Fibroblast of villous mesenchyme (primary cell): ENCODE measurements at regions not wholly inside any gene's neighbourhood (a gene's known extent, or its start where the extent isn't known, plus 50 kb on each side); places are given as distances from the start of the nearest gene placed in this dataset.

Source experiments
- DNase-seq: peaks from one replicate; pipeline ENCODE4 v3.0.0-alpha.2; 2010; ENCODE audit warnings: low read depth
- H3K4me3 ChIP-seq: 2 replicates; pipeline ENCODE4 v1.5.1; 2011; ENCODE audit warnings: low read depth, mild to moderate bottlenecking, low read length
- TF ChIP-seq, protein P1 (sequence below): IDR thresholded peaks from 2 replicates; pipeline ENCODE4 v1.5.1; 2012; ENCODE audit warnings: low read depth, mild to moderate bottlenecking, low read length; ENCODE audit not compliant: insufficient read depth

DNA sequence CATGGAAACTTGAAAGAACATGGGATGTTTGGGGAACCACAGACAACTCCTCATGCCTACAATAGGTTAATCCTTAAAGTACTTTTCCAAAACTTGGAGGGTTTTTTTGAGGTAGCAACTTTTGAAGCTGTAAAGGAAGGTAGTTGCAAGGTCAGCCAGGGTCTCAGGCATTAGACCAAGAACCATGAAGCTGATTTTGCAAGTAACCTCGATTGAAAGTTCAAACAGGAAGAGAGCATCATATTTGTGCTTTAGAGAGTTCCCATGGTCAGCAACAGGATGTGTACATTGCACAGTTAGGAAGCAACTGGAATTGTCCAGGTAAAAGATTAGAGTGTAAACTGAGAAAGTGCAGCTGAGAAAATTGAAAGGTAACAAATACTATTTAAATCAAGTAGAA lies 199.8 kb upstream of the NR2F2 start:
- H3K4me3 ChIP-seq, result no peak overlapping the region
- TF ChIP-seq, protein P1, sequence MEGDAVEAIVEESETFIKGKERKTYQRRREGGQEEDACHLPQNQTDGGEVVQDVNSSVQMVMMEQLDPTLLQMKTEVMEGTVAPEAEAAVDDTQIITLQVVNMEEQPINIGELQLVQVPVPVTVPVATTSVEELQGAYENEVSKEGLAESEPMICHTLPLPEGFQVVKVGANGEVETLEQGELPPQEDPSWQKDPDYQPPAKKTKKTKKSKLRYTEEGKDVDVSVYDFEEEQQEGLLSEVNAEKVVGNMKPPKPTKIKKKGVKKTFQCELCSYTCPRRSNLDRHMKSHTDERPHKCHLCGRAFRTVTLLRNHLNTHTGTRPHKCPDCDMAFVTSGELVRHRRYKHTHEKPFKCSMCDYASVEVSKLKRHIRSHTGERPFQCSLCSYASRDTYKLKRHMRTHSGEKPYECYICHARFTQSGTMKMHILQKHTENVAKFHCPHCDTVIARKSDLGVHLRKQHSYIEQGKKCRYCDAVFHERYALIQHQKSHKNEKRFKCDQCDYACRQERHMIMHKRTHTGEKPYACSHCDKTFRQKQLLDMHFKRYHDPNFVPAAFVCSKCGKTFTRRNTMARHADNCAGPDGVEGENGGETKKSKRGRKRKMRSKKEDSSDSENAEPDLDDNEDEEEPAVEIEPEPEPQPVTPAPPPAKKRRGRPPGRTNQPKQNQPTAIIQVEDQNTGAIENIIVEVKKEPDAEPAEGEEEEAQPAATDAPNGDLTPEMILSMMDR, result no peak
- DNase-seq, result no peak

DNA sequence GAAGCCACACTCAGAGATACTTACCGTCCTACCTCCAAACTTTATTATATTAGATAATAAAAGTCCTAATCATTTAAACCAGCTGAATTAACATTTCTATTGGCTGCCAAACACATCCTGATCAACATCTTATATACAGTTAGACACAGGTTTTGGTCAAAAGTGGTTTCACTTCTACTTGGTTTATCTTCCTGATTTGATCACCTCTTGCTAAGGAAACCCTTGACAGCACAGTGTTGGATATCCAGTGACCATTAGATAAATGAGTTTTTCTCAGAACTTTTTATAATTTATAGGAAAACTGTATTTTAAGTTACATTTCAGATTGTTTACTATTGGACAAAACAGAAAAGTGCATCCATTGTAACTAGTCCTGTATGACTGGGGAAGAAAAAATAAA lies 198.4 kb upstream of the NR2F2 start:
- DNase-seq, result no peak
- TF ChIP-seq, protein P1, result no peak
- no peak overlapping the region for H3K4me3 ChIP-seq

DNA sequence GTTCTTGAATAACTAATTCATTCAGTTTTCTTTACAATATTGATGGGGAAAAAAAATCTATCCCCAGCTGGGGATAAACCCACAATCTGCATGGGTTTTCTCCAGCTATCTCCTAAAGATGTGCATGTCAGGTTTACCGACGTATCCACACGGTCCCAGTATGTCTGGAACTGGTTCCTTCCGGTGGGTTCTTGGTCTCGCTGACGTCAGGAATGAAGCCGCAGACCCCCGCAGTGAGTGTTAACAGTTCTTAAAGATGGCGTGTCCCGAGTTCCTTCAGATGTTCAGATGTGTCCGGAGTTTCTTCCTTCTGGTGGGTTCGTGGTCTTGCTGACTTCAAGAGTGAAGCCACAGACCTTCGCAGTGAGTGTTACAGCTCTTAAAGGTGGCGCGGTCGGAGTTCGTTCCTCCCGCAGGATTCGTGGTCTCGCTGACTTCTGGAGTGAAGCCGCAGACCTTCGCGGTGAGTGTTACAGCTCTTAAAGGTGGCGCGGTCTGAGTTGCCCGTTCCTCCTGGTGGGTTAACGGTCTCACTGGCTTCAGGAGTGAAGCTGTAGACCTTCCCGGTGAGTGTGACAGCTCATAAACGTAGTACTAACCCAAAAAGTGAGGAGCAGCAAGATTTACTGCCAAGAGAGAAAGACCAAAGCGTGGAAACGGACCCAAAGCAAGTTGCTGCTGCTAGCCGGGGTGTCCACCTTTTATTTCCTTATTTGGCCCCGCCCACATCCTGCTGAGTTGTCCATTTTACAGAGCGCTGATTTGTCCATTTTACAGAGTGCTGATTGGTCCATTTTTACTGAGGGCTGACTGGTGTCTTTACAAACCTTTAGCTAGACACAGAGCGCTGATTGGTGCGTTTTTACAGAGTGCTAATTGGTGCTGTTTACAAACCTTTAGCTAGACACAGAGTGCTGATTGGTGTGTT lies 195.1 kb upstream of the NR2F2 start:
- H3K4me3 ChIP-seq, result no peak overlapping the region
- no peak for DNase-seq
- TF ChIP-seq, protein P1, result no peak

DNA sequence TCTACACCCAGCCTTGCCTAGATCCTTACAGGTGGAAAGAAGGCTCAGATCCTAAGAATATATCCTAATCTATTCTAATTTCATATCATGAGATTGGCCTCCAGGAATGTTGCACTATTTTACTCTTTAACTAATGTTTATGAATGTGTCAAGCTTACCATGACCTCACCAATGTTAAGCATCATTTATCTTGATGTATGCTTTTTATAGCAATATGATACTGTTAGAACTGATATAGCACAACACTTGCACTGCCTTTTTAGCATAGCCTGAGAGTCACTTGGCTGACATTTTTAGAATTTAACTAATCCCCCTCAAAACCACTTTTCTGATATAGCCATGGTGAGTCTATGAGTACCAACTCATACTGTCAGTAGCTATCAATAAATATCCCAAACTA lies 191.5 kb upstream of the NR2F2 start:
- no peak for DNase-seq
- no peak overlapping the region for H3K4me3 ChIP-seq
- TF ChIP-seq, protein P1, result no peak

DNA sequence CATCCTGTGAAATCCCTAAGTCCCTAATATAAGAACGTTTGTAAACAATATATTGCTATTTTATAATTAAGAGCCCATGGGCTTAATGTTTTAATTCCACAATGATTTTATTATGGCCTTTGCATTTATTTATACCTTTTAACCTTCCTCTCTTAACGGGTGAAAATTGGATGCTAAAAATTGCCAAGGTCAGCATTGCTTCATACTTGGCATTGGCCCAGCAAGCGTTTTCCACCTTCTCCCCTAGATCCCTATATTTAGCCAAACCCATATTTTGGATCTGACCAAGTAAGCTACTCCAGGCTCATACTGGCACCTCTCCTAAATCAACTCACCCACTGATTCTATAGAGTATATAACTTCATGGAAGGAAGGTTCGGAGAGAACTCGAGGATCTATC lies 188.0 kb upstream of the NR2F2 start:
- TF ChIP-seq, protein P1, result no peak
- no peak overlapping the region for H3K4me3 ChIP-seq
- no peak for DNase-seq

DNA sequence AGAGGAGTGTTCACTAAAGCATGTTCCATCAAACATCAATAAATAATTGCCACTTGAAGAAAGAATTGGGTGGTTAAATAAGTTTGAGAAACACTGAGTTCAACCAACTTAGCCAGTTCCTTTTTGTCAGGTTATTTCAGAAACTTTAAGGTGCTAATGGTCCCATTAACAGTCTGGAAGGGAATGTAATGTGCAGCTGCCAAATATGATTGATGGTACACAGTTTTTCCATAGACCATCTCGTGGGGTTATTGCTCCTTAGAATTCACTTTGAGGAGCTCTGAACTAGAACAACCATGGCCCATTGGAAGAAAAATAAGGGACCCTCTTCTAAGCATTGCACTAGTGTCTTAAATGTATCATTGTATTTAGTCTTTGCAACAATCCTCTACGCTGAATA lies 185.8 kb upstream of the NR2F2 start:
- no peak overlapping the region for H3K4me3 ChIP-seq
- no peak for DNase-seq
- TF ChIP-seq, protein P1, result no peak
